ENCODE measurements at regions not wholly inside any gene's neighbourhood (a gene's known extent, or its start where the extent isn't known, plus 50 kb on each side); places are given as distances from the start of the nearest gene placed in this dataset.
"Not testable (repeated sequence)": the region's sequence is repeated elsewhere in the genome, so short reads cannot be mapped to it uniquely, and the experiment has no call there.

DNA sequence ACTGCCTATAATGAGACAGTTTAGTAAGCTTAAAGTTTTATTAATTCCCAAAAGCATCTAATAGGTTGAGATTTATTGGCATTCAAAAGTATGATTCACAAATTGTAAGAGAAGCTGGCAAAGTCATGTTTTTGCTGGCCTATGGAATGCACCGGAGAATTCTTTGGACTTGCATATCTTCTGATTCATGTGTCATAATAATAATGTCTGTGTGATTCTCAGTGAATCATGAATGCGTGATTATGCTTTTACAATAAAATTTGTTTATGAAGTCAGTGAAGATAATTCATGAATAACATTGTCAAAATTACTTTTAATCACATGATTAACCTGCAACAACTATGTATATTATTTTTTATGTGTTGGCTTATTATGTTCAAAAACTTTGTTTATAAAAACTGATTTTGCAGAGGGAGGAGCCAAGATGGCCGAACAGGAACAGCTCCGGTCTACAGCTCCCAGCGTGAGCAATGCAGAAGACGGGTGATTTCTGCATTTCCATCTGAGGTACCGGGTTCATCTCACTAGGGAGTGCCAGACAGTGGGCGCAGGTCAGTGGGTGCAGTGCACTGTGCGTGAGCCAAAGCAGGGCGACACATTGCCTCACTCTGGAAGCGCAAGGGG lies 389.2 kb downstream of the SRGAP2C start:
- not testable (repeated sequence) for DNase-seq

DNA sequence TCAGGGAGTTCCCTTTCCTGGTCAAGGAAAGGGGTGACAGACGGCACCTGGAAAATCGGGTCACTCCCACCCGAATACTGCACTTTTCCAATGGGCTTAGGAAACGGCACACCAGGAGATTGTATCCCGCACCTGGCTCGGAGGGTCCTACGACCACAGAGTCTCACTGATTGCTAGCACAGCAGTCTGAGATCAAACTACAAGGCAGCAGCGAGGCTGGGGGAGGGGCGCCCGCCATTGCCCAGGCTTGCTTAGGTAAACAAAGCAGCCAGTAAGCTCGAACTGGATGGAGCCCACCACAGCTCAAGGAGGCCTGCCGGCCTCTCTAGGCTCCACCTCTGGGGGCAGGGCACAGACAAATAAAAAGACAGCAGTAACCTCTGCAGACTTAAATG lies 389.7 kb downstream of the SRGAP2C start:
- not testable (repeated sequence) for DNase-seq

DNA sequence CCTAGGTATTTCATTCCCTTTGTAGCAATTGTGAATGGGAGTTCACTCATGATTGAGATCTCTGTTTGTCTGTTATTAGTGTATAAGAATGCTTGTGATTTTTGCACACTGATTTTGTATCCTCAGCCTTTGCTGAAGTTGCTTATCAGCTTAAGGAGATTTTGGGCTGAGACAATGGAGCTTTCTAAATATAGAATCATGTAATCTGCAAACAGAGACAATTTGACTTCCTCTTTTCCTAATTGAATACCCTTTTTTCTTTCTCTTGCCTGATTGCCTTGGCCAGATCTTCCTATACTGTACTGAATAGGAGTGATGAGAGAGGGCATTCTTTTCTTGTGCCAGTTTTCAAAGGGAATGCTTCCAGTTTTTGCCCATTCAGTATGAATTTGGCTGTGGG lies 398.1 kb downstream of the SRGAP2C start:
- not testable (repeated sequence) for DNase-seq

DNA sequence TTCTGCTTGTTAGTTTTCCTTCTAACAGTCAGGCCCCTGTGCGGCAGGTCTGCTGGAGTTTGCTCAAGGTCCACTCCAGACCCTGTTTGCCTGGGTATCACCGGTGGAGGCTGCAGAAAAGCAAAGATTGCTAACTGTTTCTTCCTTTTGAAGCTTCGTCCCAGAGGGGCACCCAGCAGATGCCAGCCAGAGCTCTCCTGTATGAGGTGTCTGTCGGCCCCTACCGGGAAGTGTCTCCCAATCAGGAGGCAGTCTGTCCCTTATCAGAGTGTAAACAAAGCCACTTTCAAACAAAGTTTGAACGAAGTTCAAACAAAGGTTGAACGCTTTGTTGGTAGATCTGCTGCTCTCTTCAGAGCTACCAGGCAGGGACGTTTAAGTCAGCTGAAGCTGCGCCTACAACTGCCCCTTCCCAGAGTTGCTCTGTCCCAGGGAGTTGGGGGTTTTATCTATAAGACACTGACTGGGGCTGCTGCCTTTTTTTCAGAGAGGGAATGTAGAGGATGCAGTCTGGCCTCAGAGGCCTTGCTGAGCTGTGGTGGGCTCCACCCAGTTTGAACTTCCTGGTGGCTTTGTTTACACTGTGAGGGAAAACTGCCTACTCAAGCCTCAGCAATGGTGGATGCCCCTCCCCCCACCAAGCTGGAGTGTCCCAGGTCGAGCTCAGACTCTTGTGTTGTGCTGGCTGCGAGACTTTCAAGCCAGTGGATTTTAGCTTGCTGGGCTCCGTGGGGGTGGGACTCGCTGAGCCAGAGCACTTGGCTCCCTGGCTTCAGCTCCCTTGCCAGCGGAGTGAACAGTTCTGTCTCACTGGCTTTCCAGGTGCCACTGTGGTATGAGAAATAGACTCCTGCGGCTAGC lies 401.8 kb downstream of the SRGAP2C start:
- DNase-seq, result no peak

DNA sequence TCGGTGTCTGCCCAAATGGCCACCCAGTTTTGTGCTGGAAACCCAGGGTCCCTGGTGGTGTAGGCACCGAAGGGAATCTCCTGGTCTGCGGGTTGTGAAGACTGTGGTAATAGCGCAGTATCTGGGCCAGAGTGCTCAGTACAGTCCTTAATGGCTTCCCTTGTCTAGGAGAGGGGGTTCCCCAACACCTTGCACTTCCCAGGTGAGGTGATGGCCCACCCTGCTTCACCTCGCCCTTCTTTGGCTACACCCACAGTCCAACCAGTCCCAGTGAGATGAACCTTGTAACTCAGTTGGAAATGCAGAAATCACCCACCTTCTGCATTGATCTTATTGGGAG lies 402.4 kb downstream of the SRGAP2C start:
- no peak for DNase-seq

DNA sequence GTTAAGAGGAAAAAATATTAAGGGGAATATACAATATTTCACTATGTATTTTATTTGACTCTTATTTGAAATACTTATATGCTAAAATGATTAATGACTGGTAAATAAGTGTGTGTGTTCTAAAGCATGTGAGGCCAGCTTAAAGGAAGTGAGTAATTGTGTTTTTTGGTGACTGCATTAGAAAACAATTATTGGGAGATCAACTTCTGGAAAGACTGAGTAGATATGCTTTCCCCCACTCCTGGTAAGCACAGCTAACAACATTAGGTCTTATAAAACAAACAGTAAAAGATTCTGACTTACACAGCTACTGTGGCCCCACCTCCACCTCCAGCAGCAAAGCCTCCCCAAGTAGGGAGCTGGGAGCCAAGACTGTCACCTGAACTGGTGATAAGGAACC lies 403.0 kb downstream of the SRGAP2C start:
- DNase-seq, result no peak

DNA sequence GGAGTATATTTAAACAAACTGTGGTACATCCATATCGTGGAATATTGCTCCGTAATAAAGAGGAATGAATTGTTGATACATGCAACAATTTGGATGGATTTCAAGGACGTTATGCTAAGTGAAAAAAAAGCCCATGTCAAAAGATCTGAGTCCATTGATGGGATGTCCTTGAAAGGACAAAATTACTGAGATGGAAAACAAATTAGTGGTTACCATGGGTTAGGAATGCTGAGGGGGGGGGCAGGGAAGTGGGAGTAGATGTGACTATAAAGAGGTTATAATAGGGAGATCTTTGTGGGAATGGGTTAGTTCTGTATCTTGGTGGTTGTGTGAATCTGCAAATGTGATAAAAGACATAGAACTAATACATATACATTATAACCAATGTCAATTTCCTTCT lies 409.3 kb downstream of the SRGAP2C start:
- DNase-seq, result no peak

DNA sequence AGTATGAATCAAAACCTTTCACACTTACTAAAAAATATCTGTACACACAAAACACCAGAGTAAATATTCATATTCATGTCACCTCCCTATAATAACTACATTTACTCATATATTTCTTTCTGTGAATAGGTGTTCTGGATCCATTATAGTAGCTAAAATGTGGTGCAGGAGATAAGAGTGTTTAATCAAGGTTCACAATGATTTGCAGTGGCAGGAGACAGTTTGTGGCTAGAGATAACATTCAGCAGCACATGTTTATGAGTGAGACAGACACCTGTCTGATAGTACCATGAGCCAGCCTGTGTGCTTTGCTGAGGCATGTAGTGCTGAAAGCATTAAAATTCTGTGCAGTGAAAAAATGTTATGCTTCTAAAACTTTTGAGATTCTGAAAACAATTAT lies 410.3 kb downstream of the SRGAP2C start:
- DNase-seq, result no peak

DNA sequence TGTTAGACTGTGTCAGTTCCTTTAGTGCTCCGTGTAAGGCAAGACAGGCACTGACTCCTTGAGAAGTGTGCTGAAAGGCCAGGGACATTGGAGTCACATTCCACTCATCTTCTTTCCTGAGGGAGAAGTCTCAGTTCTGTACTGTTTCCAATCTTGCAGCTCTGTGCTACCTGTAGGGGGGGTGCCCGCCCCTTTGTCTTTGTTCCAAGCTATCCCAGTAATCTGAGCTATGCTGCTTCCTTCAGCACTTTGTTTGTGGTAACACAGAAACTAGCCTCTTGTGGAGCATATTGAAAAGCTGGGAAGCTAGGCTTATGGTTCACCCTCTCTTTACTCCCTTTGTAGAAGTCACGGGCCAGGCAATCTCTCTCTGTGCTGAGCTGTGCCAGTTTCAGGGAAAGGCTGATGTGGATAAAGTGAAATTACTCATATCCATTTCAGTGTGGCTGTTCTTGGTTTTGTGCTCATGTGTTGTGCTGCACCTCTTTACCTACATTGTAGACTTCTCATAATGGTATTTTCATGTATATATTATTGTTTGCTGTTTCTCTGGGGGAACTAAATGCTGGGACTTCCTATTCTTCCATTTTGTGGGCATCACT lies 420.2 kb downstream of the SRGAP2C start:
- DNase-seq, result not testable (repeated sequence)

DNA sequence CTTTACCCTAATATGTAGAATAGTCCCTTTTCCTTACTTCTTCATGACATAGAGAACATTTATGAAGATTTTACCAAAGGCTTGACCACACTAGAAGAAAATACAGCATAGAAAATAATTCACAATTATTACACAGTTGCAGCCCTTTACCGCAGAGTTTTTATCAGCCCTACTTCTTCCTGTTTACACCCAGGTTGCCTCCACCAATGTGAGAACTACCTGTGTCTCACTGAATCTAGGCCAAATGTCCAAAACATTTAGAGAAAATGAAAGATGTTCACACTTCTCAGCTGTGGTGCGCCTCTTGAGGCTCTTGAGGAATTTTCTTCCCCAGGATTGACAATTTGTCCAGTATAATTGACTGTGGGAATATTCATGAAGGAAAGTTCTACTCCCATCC lies 422.7 kb downstream of the SRGAP2C start:
- not testable (repeated sequence) for DNase-seq

Data from NCI-H1105 (cell line).